HEK293 (cell line): ENCODE measurements at regions not wholly inside any gene's neighbourhood (a gene's known extent, or its start where the extent isn't known, plus 50 kb on each side); places are given as distances from the start of the nearest gene placed in this dataset.

Source experiments
- KLF10 ChIP-seq: fragments of 450-650 bp; IDR thresholded peaks from 2 replicates; pipeline ENCODE4 v1.5.1; 2018; ENCODE audit warnings: missing biosample characterization, mild to moderate bottlenecking, missing genetic modification characterization
- KLF9 ChIP-seq: fragments of 450-650 bp; formaldehyde crosslinking; IDR thresholded peaks from 2 replicates; pipeline ENCODE4 v1.5.1; 2016; ENCODE audit warnings: missing biosample characterization, missing genetic modification characterization, low read depth
- PBX3 ChIP-seq: sonication (generic); formaldehyde crosslinking; IDR thresholded peaks from 2 replicates; pipeline ENCODE4 v1.8.1; 2022; ENCODE audit warnings: mild to moderate bottlenecking, moderate library complexity, missing genetic modification reagents
- YY1 ChIP-seq: fragments of 450-650 bp; formaldehyde crosslinking; IDR thresholded peaks from 2 replicates; pipeline ENCODE4 v1.5.1; 2018; ENCODE audit warnings: missing biosample characterization, missing genetic modification characterization
- ZNF133 ChIP-seq: fragments of 450-650 bp; formaldehyde crosslinking; IDR thresholded peaks from 2 replicates; pipeline ENCODE4 v1.5.1; 2016; ENCODE audit warnings: missing biosample characterization, missing genetic modification characterization
- ZNF274 ChIP-seq, 2 experiments: fragments of 200-500 bp in 1 of 2; fragments of 450-650 bp in 1 of 2; sonication (Bioruptor generic) in 1 of 2; formaldehyde crosslinking in 1 of 2; IDR thresholded peaks; 2 replicates each; pipeline versions ENCODE4 v1.5.1 to v1.6.1; 2014 to 2016; ENCODE audit warnings: borderline replicate concordance in 1 of 2, inconsistent platforms in 1 of 2, low read length in 1 of 2, missing biosample characterization in 1 of 2, missing genetic modification characterization in 1 of 2
- ZNF37A ChIP-seq: fragments of 450-650 bp; IDR thresholded peaks from 2 replicates; pipeline ENCODE4 v1.5.1; 2018; ENCODE audit warnings: missing biosample characterization, missing genetic modification characterization
- ZNF654 ChIP-seq: fragments of 450-650 bp; formaldehyde crosslinking; IDR thresholded peaks from 2 replicates; pipeline ENCODE4 v1.5.1; 2016; ENCODE audit warnings: low read depth, missing biosample characterization, missing genetic modification characterization
- ZNF76 ChIP-seq: fragments of 450-650 bp; formaldehyde crosslinking; IDR thresholded peaks from 2 replicates; pipeline ENCODE4; 2016; ENCODE audit warnings: low read depth, missing biosample characterization, missing genetic modification characterization, borderline replicate concordance
- TF ChIP-seq, protein P1 (sequence below): fragments of 450-650 bp; formaldehyde crosslinking; IDR thresholded peaks from 2 replicates; pipeline ENCODE4 v1.5.1; 2016; ENCODE audit warnings: missing biosample characterization, missing genetic modification characterization
- TF ChIP-seq, protein P2 (sequence below): fragments of 450-650 bp; formaldehyde crosslinking; IDR thresholded peaks from 2 replicates; pipeline ENCODE4 v1.5.1; 2016; ENCODE audit warnings: missing biosample characterization, missing genetic modification characterization

- TF ChIP-seq ZNF274 (IDR thresholded peaks at IDR 0.05; ENCODE audit: low read length) (no peak), ZNF274 (tag by site-specific recombination; IDR thresholded peaks at IDR 0.05; ENCODE audit: borderline replicate concordance) (no peak), YY1 (tag by site-specific recombination) (no peak), KLF9 (tag by site-specific recombination) (no peak), ZNF76 (tag by site-specific recombination) (no peak), ZNF37A (no peak), PBX3 (CRISPR knock-in tag) (no peak), ZNF654 (tag by site-specific recombination) (no peak), ZNF133 (tag by site-specific recombination) (no peak), KLF10 (tag by site-specific recombination) (no peak)
- TF ChIP-seq, protein P1, sequence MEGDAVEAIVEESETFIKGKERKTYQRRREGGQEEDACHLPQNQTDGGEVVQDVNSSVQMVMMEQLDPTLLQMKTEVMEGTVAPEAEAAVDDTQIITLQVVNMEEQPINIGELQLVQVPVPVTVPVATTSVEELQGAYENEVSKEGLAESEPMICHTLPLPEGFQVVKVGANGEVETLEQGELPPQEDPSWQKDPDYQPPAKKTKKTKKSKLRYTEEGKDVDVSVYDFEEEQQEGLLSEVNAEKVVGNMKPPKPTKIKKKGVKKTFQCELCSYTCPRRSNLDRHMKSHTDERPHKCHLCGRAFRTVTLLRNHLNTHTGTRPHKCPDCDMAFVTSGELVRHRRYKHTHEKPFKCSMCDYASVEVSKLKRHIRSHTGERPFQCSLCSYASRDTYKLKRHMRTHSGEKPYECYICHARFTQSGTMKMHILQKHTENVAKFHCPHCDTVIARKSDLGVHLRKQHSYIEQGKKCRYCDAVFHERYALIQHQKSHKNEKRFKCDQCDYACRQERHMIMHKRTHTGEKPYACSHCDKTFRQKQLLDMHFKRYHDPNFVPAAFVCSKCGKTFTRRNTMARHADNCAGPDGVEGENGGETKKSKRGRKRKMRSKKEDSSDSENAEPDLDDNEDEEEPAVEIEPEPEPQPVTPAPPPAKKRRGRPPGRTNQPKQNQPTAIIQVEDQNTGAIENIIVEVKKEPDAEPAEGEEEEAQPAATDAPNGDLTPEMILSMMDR (tag by site-specific recombination) = no peak
- TF ChIP-seq, protein P2, sequence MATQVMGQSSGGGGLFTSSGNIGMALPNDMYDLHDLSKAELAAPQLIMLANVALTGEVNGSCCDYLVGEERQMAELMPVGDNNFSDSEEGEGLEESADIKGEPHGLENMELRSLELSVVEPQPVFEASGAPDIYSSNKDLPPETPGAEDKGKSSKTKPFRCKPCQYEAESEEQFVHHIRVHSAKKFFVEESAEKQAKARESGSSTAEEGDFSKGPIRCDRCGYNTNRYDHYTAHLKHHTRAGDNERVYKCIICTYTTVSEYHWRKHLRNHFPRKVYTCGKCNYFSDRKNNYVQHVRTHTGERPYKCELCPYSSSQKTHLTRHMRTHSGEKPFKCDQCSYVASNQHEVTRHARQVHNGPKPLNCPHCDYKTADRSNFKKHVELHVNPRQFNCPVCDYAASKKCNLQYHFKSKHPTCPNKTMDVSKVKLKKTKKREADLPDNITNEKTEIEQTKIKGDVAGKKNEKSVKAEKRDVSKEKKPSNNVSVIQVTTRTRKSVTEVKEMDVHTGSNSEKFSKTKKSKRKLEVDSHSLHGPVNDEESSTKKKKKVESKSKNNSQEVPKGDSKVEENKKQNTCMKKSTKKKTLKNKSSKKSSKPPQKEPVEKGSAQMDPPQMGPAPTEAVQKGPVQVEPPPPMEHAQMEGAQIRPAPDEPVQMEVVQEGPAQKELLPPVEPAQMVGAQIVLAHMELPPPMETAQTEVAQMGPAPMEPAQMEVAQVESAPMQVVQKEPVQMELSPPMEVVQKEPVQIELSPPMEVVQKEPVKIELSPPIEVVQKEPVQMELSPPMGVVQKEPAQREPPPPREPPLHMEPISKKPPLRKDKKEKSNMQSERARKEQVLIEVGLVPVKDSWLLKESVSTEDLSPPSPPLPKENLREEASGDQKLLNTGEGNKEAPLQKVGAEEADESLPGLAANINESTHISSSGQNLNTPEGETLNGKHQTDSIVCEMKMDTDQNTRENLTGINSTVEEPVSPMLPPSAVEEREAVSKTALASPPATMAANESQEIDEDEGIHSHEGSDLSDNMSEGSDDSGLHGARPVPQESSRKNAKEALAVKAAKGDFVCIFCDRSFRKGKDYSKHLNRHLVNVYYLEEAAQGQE = no peak
These were observed 178.8 kb upstream of the PSMD7 start for GRCh38 chr16:74117798-74118197.
